ENCODE measurements at regions not wholly inside any gene's neighbourhood (a gene's known extent, or its start where the extent isn't known, plus 50 kb on each side); places are given as distances from the start of the nearest gene placed in this dataset.
"Not testable (repeated sequence)": the region's sequence is repeated elsewhere in the genome, so short reads cannot be mapped to it uniquely, and the experiment has no call there.

DNA sequence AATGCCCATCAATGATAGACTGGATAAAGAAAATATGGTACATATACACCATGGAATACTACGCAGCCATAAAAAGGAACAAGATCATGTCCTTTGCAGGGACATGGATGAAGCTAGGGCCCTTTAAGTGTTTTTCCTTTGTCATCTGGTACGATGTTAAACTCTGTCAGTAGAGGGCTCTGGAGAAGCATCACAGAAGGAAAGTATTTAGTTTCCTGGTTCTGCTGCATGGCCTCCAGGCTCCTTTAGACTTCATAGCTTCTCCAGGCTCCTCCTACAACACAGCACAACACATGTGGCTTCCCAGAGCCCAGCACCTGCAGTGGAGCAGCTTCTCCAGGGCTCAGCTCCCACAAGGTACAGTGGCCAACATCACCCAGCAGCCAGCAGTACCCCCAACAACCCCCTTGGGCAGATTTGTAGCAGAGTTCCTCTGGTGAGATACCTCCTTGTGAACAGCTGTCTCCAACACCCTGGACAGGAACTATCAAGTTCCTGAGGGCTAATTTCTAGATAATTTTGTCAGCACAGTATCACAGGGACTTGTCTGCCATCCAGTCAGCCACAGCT is 63.4 kb downstream of the KCTD12 start:
- Histone ChIP-seq H3K27me3 (no peaks in the 10 kb centered on the region), H3K9me3 (no peaks in the 10 kb centered on the region), H3K27ac (replicated peaks in 1 of 4) (no peak overlapping the region), H3K36me3 (no peaks in the 10 kb centered on the region), H3K4me3 (no peak overlapping the region), H3K4me1 (peaks cover 0 to 13% (median 4%) of the 10 kb centered on the region in 4 donors)
- intact Hi-C loops (cut with DNase I) = no loop called here
- WGBS = 75% methylated on average over 2 of the region's 2 CpGs
- DNase-seq (ENCODE audit: extremely low spot score) = no peak
- TF ChIP-seq, protein P1, sequence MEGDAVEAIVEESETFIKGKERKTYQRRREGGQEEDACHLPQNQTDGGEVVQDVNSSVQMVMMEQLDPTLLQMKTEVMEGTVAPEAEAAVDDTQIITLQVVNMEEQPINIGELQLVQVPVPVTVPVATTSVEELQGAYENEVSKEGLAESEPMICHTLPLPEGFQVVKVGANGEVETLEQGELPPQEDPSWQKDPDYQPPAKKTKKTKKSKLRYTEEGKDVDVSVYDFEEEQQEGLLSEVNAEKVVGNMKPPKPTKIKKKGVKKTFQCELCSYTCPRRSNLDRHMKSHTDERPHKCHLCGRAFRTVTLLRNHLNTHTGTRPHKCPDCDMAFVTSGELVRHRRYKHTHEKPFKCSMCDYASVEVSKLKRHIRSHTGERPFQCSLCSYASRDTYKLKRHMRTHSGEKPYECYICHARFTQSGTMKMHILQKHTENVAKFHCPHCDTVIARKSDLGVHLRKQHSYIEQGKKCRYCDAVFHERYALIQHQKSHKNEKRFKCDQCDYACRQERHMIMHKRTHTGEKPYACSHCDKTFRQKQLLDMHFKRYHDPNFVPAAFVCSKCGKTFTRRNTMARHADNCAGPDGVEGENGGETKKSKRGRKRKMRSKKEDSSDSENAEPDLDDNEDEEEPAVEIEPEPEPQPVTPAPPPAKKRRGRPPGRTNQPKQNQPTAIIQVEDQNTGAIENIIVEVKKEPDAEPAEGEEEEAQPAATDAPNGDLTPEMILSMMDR (IDR thresholded peaks at IDR 0.05) = peak in 1 of 3 experiments; percentile 12
- TF ChIP-seq EP300 (IDR thresholded peaks at IDR 0.05) = no peak

DNA sequence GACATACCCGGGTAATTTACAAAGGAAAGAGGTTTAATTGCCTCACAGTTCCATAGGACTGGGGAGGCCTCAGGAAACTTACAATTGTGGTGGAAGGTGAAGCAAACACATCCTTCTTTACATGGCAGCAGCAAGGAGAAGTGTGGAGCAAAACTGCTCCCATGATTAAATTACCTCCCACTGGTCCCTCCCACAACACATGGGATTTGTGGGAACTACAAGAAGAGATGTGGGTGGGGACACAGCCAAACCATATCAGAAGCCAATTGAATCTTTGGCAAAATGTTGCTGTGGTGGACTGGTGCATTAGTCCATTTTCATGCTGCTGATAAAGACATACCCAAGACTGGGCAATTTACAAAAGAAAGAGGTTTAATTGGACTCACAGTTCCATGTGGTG is 65.0 kb downstream of the KCTD12 start:
- WGBS = 71% methylated on average over 1 of the region's 1 CpG
- H3K27me3 ChIP-seq; DNase-seq (ENCODE audit: extremely low spot score); H3K4me3 ChIP-seq; H3K36me3 ChIP-seq; intact Hi-C loops (cut with DNase I); H3K9me3 ChIP-seq: not testable (repeated sequence)
- H3K4me1 ChIP-seq = peaks cover 0 to 13% (median 2%) of the 10 kb centered on the region in 4 donors
- H3K27ac ChIP-seq (replicated peaks in 1 of 4) = peak overlapping the region in 3 of 4 donors; percentile 4 to 39 (median 9)

DNA sequence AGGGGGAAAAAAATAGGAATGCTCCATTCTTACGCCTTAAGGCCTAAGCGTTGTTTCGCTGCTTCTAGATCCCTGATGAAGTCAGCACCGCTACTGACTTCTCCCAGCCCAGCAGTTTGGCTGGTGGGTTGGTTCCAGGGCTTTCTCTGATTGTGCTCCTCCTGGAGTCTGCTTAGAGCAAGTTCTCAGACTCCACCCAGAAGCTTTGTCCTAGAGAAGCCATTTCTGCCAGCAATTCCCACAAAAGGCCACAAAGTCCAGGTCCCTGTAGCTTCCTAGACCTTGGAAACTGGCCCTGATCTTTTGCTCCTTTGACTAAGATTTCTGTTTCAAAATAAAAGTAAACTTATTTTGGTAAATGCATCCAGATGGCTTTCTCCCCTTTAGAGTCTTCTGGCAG is 65.4 kb downstream of the KCTD12 start:
- Histone ChIP-seq H3K27ac (replicated peaks in 1 of 4) (peak overlapping the region; percentile 4 to 39 (median 7)), H3K4me1 (peaks cover 0 to 8% (median 0%) of the 10 kb centered on the region in 4 donors), H3K9me3 (no peaks in the 10 kb centered on the region), H3K4me3 (no peak overlapping the region), H3K27me3 (no peaks in the 10 kb centered on the region), H3K36me3 (no peaks in the 10 kb centered on the region)
- WGBS = 75% methylated on average over 4 of the region's 4 CpGs
- no peak for DNase-seq (ENCODE audit: extremely low spot score)
- TF ChIP-seq, protein P1 (IDR thresholded peaks at IDR 0.05) = peak in 1 of 3 experiments; percentile 26
- TF ChIP-seq EP300 (IDR thresholded peaks at IDR 0.05) = no peak
- intact Hi-C loops (cut with DNase I) = no loop called here

DNA sequence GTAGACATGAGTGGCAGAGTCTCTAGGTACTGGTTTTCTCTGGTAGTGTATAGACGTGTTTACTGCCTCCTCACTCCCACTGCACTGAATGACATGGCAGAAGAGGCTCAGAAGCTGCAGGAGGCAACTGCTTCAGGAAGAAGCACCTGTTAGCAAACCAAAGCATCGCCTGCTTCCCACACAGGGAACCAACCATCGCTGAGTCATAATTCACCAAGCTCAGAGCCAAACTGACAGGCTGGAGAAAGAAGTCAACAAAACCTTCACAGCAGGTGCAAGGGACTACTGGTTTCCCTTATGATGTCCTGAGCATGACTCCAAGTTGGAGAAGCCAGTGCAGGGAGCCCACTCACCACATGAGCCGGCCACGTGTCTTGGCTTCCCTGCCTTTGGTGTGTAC is 69.8 kb downstream of the KCTD12 start:
- H3K4me3 ChIP-seq = no peak overlapping the region
- no peaks in the 10 kb centered on the region for H3K9me3 ChIP-seq
- H3K4me1 ChIP-seq = peaks cover 10 to 17% (median 12%) of the 10 kb centered on the region in 4 donors
- intact Hi-C loops (cut with DNase I) = no loop called here
- no peaks in the 10 kb centered on the region for H3K36me3 ChIP-seq
- H3K27me3 ChIP-seq = no peaks in the 10 kb centered on the region
- H3K27ac ChIP-seq (replicated peaks in 1 of 4) = no peak overlapping the region
- no peak for DNase-seq (ENCODE audit: extremely low spot score)
- 90% methylated on average over 5 of the region's 5 CpGs for WGBS
- TF ChIP-seq, protein P1 (IDR thresholded peaks at IDR 0.05) = no peak
- no peak for TF ChIP-seq EP300 (IDR thresholded peaks at IDR 0.05)
- TF ChIP-seq POLR2A (IDR thresholded peaks at IDR 0.05; ENCODE audit: low read depth) = no peak
- TF ChIP-seq POLR2AphosphoS5 (IDR thresholded peaks at IDR 0.05) = no peak

DNA sequence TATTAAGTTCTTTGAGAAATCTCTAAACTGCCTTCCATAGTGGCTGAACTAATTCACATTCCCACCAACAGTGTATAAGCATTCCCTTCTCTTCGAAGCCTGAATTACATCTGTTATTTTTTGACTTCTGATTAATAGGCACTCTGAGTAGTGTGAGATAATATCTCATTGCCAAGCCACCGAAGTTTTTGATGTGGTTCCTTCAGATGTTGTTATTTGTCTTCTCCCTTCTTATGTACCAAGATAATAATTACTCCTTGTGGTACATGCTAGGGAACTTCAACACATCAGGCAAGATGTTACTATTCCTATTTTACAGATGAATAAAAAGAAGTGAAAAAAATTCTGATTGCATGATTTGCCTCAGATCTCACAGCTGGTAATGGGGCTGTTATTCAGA is 70.9 kb downstream of the KCTD12 start:
- intact Hi-C loops (cut with DNase I) = no loop called here

More for the DNA sequence above, 70.9 kb downstream of the KCTD12 start:
- no peaks in the 10 kb centered on the region for H3K36me3 ChIP-seq
- no peak overlapping the region for H3K4me3 ChIP-seq
- no peak overlapping the region for H3K27ac ChIP-seq (replicated peaks in 1 of 4)
- H3K27me3 ChIP-seq = no peaks in the 10 kb centered on the region
- H3K9me3 ChIP-seq = no peaks in the 10 kb centered on the region
- no peak for DNase-seq (ENCODE audit: extremely low spot score)
- peaks cover 10 to 17% (median 12%) of the 10 kb centered on the region in 4 donors for H3K4me1 ChIP-seq
- WGBS = 94% methylated on average over 2 of the region's 2 CpGs
- no peak for TF ChIP-seq POLR2AphosphoS5 (IDR thresholded peaks at IDR 0.05)
- TF ChIP-seq, protein P1 (IDR thresholded peaks at IDR 0.05) = no peak
- no peak for TF ChIP-seq POLR2A (IDR thresholded peaks at IDR 0.05; ENCODE audit: low read depth)
- TF ChIP-seq EP300 (IDR thresholded peaks at IDR 0.05) = no peak
